Heart left ventricle (tissue), 16 donors: ENCODE measurements at regions not wholly inside any gene's neighbourhood (a gene's known extent, or its start where the extent isn't known, plus 50 kb on each side); places are given as distances from the start of the nearest gene placed in this dataset.

Source experiments
- ATAC-seq, 4 donors: fragments of 200-7000 bp; cut with Tn5 transposase; one replicate each; pipeline ENCODE4 v1.9.1; 2020 to 2022; ENCODE audit warnings: moderate library complexity in 4 of 4, mild to moderate bottlenecking in 3 of 4, moderate number of reproducible peaks in 1 of 4
- DNase-seq, 5 donors: peaks; one replicate each; pipeline ENCODE4 v3.0.0-alpha.2; 2020
- H3K27ac ChIP-seq, 12 donors: fragments of 200-600 bp; sonication (generic) in 4 of 12; one replicate each; pipeline versions ENCODE4 v1.5.0 to v1.8.0; 2016 to 2022; ENCODE audit warnings: mild to moderate bottlenecking in 2 of 12
- H3K27me3 ChIP-seq, 9 donors: fragments of 200-600 bp; sonication (generic) in 2 of 9; one replicate each; pipeline versions ENCODE4 v1.5.1 to v1.8.0; 2016 to 2022; ENCODE audit warnings: mild to moderate bottlenecking in 3 of 9
- H3K36me3 ChIP-seq, 9 donors: fragments of 200-600 bp; sonication (generic) in 2 of 9; one replicate each; pipeline versions ENCODE4 v1.5.0 to v1.8.0; 2018 to 2022; ENCODE audit warnings: mild to moderate bottlenecking in 2 of 9
- H3K4me1 ChIP-seq, 12 donors: fragments of 200-600 bp; sonication (generic) in 4 of 12; one replicate each; pipeline versions ENCODE4 v1.5.0 to v1.8.0; 2016 to 2022; ENCODE audit warnings: mild to moderate bottlenecking in 3 of 12
- H3K4me3 ChIP-seq, 12 donors: fragments of 200-600 bp; sonication (generic) in 4 of 12; one replicate each; pipeline versions ENCODE4 v1.5.0 to v1.8.0; 2017 to 2022; ENCODE audit warnings: mild to moderate bottlenecking in 9 of 12, moderate library complexity in 4 of 12
- H3K9me3 ChIP-seq, 12 donors: fragments of 200-600 bp; sonication (generic) in 4 of 12; one replicate each; pipeline versions ENCODE4 v1.5.0 to v1.8.0; 2016 to 2022; ENCODE audit warnings: mild to moderate bottlenecking in 1 of 12
- CTCF ChIP-seq, 12 donors: fragments of 200-600 bp; sonication (generic) in 4 of 12; IDR thresholded peaks; one replicate each; pipeline versions ENCODE4 v1.5.0 to v1.8.0; 2018 to 2022; ENCODE audit warnings: antibody characterized with exemption in 12 of 12, mild to moderate bottlenecking in 5 of 12
- POLR2A ChIP-seq, 2 donors: fragments of 450-650 bp; IDR thresholded peaks; one replicate each; pipeline ENCODE4 v1.6.1; 2017; ENCODE audit warnings: antibody characterized with exemption in 2 of 2, mild to moderate bottlenecking in 2 of 2, moderate library complexity in 2 of 2
- WGBS, 4 donors: extraction: QIAGEN DNeasy Blood & Tissue Kit in 2 of 4; methylation state at CpG; one replicate each; pipeline versions ENCODE4 v1.1.5 to v1.1.7; 2013 to 2018; 5-methylcytosine and 5-hydroxymethylcytosine counted together
- intact Hi-C, 10 donors: fragments of 100-400 bp; cut with DNase I; formaldehyde crosslinking; loops; one replicate each; pipeline versions ENCODE4 v1.11.1 to v1.14.2; 2022
- donor health status: ischemic (EF 13 %, LVEDD 7.1; RV severe dilation, severe dysfunction).
- donor health status: healthy with polysubstance abuse.
- donor health status: DM: no; HTN: yes; CAD: no.
- donor health status: DM: no; HTN: no; CAD: no.
- donor health status: ischemic (EF 25% LVEDD 6.9; RV normal size, moderate dysfunction).
- donor health status: ischemic (EF 25% LVEDD 5.7; RV mildly dilated, moderate dysfunction).
- donor health status: healthy.
- donor health status: DM: yes; HTN: yes; CAD: no.
- donor health status: ischemic (EF 35%, LVEDD 5.7; RV mildly dilated, moderate dysfunction).
- donor health status: nonischemic (EF 11% LVEDD 7.7; RV severe dilation, severe dysfunction).
- donor health status: DM: yes; HTN: yes; CAD: no.
- donor health status: PGD.
- donor health status: ischemic (EF 29% LVEDD 5.4; RV normal size, mild dysfunction).
- donor health status: nonischemic (EF 23%, LVEDD 6.1; RV moderate dilation, normal function).

GRCh38 chr13:31853643-31854326 is 114.5 kb downstream of the RXFP2 start:
- H3K4me3 ChIP-seq: no peak overlapping the region
- peak overlapping the region in 1 of 12 donors; percentile 14 for H3K27ac ChIP-seq
- TF ChIP-seq POLR2A (IDR thresholded peaks at IDR 0.05): no peak
- no peak for TF ChIP-seq CTCF (IDR thresholded peaks at IDR 0.05)
- peaks cover 0 to 35% (median 5%) of the 10 kb centered on the region in 12 donors for H3K4me1 ChIP-seq
- no peaks in the 10 kb centered on the region for H3K9me3 ChIP-seq
- DNase-seq (no peak), ATAC-seq (no peak)
- no peaks in the 10 kb centered on the region for H3K27me3 ChIP-seq
- 68 to 80% (median 73%) methylated on average over 6 of the region's 6 CpGs for WGBS, 4 donors
- no peaks in the 10 kb centered on the region for H3K36me3 ChIP-seq
- intact Hi-C loops: loop anchor here in 2 of 10 donors (5.0 kb wide), 1 partner anchor 34 kb away; no protein-coding TSS in a partner anchor

- peak overlapping the region in 1 of 12 donors; percentile 9 for H3K4me3 ChIP-seq
- ATAC-seq: peak in 1 of 4 donors; percentile 36
- intact Hi-C loops: no loop called here
- no peaks in the 10 kb centered on the region for H3K36me3 ChIP-seq
- H3K4me1 ChIP-seq: peaks cover 0 to 53% (median 18%) of the 10 kb centered on the region in 12 donors
- no peak for DNase-seq
- no peaks in the 10 kb centered on the region for H3K9me3 ChIP-seq
- H3K27ac ChIP-seq: peak overlapping the region in 11 of 12 donors; percentile 4 to 73 (median 51)
- 47 to 61% (median 53%) methylated on average over 5 of the region's 5 CpGs for WGBS, 4 donors
- TF ChIP-seq CTCF (IDR thresholded peaks at IDR 0.05) (no peak), POLR2A (IDR thresholded peaks at IDR 0.05) (no peak)
- no peaks in the 10 kb centered on the region for H3K27me3 ChIP-seq
Measured at GRCh38 chr13:31859571-31859970, 120.2 kb downstream of the RXFP2 start.

- DNase-seq: peak in 1 of 5 donors; percentile 35
- peak; percentile 53 to 66 (median 58) for ATAC-seq
- no peak for TF ChIP-seq POLR2A (IDR thresholded peaks at IDR 0.05)
- TF ChIP-seq CTCF (IDR thresholded peaks at IDR 0.05): no peak
- Histone ChIP-seq H3K27ac (peak overlapping the region in 11 of 12 donors; percentile 4 to 73 (median 51)), H3K36me3 (no peaks in the 10 kb centered on the region), H3K4me3 (peak overlapping the region in 1 of 12 donors; percentile 9), H3K27me3 (no peaks in the 10 kb centered on the region), H3K4me1 (peaks cover 0 to 53% (median 20%) of the 10 kb centered on the region in 12 donors), H3K9me3 (no peaks in the 10 kb centered on the region)
- intact Hi-C loops: no loop called here
- WGBS, 4 donors: 28 to 46% (median 44%) methylated on average over 5 of the region's 5 CpGs
Measured at GRCh38 chr13:31860002-31860401, 120.7 kb downstream of the RXFP2 start.

DNA sequence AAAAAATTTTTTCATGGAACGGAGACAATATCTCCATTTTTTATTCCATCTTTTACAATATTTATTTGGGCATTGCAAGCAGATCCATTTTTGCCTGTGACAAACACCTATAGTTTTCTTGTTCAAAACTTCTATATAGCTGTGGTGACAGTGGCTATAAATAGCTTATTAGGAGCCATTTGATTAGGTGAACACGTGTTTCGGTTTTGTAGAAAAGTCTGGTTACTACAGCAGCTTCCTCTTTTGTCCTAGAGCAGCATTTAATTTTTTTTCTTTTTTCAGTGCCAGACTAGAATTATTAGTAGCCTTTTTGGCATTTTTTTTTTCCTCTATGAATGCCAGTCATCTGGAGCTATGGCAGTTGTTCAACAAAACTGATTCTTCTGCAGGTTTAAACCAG is 123.5 kb downstream of the RXFP2 start:
- 49 to 62% (median 53%) methylated on average over 3 of the region's 3 CpGs for WGBS, 4 donors
- intact Hi-C loops: no loop called here

More for the DNA sequence above, 123.5 kb downstream of the RXFP2 start:
- Histone ChIP-seq H3K27ac (peak overlapping the region in 2 of 12 donors; percentile 1 to 24), H3K36me3 (no peaks in the 10 kb centered on the region), H3K9me3 (no peaks in the 10 kb centered on the region), H3K27me3 (no peaks in the 10 kb centered on the region), H3K4me3 (no peak overlapping the region), H3K4me1 (peaks cover 0 to 64% (median 28%) of the 10 kb centered on the region in 12 donors)
- no peak for TF ChIP-seq POLR2A (IDR thresholded peaks at IDR 0.05)
- TF ChIP-seq CTCF (IDR thresholded peaks at IDR 0.05): no peak
- no peak for DNase-seq
- ATAC-seq: no peak
